ENCODE measurements at regions not wholly inside any gene's neighbourhood (a gene's known extent, or its start where the extent isn't known, plus 50 kb on each side); places are given as distances from the start of the nearest gene placed in this dataset.

DNA sequence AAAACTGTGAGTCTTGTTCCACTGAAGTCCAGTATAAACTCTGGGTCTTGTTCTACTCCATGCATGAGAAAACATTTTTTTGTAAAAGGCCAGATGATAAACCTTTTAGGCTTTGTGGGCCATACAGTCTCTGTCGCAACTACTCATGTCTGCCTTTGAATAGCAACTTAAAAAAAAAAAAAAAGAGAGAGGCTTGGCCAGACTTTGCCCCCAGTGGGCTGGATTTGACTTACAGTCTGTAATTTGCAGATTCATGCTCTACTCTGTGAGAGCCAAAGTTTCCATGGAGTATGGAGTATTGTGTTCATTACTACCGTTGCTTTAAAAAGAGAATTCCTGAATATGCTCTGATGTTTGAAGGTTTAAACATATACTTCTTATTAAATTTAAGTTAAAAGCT, 654.9 kb upstream of the PKN2 start:
- CTCF ChIA-PET: interaction anchor here (0.9 kb wide), 1 partner anchor 16 kb away, joined by 3 read pairs; no protein-coding TSS in a partner anchor
- POLR2A ChIA-PET: no interaction called here
- TF ChIP-seq, protein P1, sequence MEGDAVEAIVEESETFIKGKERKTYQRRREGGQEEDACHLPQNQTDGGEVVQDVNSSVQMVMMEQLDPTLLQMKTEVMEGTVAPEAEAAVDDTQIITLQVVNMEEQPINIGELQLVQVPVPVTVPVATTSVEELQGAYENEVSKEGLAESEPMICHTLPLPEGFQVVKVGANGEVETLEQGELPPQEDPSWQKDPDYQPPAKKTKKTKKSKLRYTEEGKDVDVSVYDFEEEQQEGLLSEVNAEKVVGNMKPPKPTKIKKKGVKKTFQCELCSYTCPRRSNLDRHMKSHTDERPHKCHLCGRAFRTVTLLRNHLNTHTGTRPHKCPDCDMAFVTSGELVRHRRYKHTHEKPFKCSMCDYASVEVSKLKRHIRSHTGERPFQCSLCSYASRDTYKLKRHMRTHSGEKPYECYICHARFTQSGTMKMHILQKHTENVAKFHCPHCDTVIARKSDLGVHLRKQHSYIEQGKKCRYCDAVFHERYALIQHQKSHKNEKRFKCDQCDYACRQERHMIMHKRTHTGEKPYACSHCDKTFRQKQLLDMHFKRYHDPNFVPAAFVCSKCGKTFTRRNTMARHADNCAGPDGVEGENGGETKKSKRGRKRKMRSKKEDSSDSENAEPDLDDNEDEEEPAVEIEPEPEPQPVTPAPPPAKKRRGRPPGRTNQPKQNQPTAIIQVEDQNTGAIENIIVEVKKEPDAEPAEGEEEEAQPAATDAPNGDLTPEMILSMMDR (IDR thresholded peaks at IDR 0.05; ENCODE audit: control extremely low read depth, extremely low read depth, low read depth, missing control alignments): no peak
- DNase-seq (ENCODE audit: extremely low spot score): no peak

DNA sequence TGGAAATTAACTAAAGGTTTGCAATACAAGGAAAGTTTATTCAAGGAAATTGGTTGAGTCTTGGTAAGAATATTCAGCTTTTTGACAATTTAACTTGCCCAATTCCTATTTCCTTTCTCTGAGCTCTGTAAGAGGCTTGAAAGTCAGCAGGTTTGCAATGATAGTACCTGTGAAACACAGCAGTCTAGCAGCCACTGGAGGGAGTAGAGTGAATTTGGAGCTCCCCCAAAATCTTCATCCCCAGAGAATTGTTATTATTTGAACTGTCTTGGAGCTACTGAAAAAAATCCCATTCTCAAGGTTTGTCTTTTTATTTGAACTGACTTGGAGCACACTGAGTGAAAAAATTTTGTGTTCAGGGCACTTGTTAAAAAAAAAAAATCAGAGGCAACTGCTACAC, 654.2 kb upstream of the PKN2 start:
- CTCF ChIA-PET: no interaction called here
- TF ChIP-seq, protein P1 (IDR thresholded peaks at IDR 0.05; ENCODE audit: control extremely low read depth, extremely low read depth, low read depth, missing control alignments): no peak
- no peak for DNase-seq (ENCODE audit: extremely low spot score)
- POLR2A ChIA-PET: no interaction called here

DNA sequence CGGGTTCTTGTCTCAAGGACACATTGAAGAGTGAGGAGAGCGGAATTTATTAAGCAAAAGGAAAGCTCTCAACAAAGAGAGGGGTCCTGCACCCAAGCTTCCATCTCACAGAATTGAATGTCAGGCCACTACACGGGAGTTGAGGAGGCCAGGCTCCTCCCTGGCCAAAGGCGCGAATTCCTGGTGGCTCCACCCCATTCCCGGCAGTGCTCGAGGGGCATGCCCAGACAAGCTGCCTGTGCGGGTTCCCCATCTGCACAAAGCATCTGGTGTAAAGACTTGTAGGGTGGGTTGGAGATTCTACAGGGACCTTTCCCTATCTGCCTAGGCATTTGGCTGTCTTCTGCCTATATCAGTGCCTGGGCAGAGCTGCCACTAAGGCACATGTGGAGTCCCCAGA, 648.5 kb upstream of the PKN2 start:
- TF ChIP-seq, protein P1 (IDR thresholded peaks at IDR 0.05; ENCODE audit: control extremely low read depth, extremely low read depth, low read depth, missing control alignments): no peak
- ChIA-PET POLR2A (no interaction called here), CTCF (interaction anchor here (0.8 to 1.7 kb wide), 3 partner anchors 14 to 27 kb away, joined by 3 to 5 read pairs (median 4); no protein-coding TSS in a partner anchor)
- no peak for DNase-seq (ENCODE audit: extremely low spot score)

DNA sequence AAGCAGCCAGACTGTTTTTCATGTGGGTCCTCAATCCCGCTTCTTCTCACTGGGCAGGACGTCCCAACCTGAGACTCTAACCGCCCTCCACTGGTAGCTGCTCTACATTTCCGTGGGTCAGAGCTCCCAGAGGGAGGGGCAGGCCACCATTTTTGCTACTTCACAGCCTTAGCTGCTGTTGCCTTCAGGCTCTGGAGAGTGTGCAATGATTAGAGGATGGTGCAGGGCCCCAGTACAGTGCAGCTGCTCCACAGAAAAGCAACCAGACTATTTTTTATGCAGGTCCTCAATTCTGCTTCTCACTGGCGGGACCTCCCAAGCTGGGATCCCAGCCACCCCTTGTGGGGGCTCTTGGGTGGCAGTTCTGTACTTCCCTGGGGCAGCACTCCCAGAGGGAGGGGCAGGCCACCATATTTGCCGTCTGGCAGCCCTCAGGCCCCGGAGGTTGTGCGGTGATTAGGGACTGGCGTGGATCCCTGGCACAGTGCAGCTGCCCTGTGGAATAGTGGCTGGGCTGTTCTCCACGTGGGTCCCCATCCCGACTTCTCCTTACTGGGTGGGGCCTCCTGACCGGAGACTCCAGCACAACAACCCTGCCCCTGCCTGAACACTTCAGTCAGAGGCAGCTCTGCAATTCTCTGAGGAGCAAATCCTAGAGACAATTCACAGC, 647.6 kb upstream of the PKN2 start:
- TF ChIP-seq, protein P1 (IDR thresholded peaks at IDR 0.05; ENCODE audit: control extremely low read depth, extremely low read depth, low read depth, missing control alignments): no peak
- DNase-seq (ENCODE audit: extremely low spot score): no peak
- ChIA-PET CTCF (interaction anchor here (1.1 kb wide), 1 partner anchor 20 kb away, joined by 4 read pairs; no protein-coding TSS in a partner anchor), POLR2A (no interaction called here)

DNA sequence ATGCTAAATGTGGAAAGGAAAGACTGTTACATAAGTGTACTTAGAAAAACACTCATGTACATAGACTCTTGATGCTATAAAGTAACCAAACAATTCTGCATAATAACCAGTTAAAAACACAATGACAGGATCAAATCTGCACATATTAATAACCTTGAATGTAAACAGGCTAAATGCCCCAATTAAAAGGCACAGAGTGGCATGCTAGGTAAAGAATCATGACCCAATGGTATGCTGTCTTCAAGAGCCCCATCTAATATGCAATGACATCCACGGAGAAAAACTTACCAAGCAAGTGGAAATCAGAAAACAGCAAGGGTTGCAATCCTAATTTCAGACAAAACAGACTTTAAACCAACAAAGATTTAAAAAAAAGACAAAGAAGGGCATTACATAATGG, 644.8 kb upstream of the PKN2 start:
- ChIA-PET CTCF (interaction anchor here (2.4 kb wide), 1 partner anchor 12 kb away, joined by 5 read pairs; no protein-coding TSS in a partner anchor), POLR2A (no interaction called here)
- TF ChIP-seq, protein P1 (IDR thresholded peaks at IDR 0.05; ENCODE audit: control extremely low read depth, extremely low read depth, low read depth, missing control alignments): no peak
- no peak for DNase-seq (ENCODE audit: extremely low spot score)

DNA sequence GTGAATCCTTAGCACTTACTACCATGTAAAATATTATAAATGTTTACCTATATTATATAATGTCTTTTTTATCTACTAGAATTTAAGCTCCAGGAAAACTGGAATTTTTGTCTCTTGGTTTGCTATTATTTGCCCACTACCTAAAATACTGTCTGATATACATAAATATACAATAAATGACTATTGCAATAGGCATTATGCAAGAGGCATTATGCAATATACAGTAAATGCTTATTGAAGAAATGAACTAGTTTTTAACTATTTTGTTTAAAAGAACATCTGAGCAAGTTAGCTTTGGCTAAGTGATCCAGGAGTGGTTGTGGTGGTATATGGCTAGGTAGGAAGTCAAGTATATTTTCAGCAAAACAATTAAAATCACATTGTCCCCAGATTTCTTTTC, 640.2 kb upstream of the PKN2 start:
- no peak for DNase-seq (ENCODE audit: extremely low spot score)
- ChIA-PET POLR2A (no interaction called here), CTCF (no interaction called here)
- TF ChIP-seq, protein P1 (IDR thresholded peaks at IDR 0.05; ENCODE audit: control extremely low read depth, extremely low read depth, low read depth, missing control alignments): no peak

All from GM10248 (cell line).